Colonic mucosa (tissue), 4 donors: ENCODE measurements at regions not wholly inside any gene's neighbourhood (a gene's known extent, or its start where the extent isn't known, plus 50 kb on each side); places are given as distances from the start of the nearest gene placed in this dataset.
"Not testable (repeated sequence)": the region's sequence is repeated elsewhere in the genome, so short reads cannot be mapped to it uniquely, and the experiment has no call there.

ENCODE experiments used
- DNase-seq: peaks from one replicate; pipeline ENCODE4 v3.0.0-alpha.2; 2020
- H3K27ac ChIP-seq: fragments of 200-600 bp; one replicate; pipeline ENCODE4 v1.8.0; 2021
- H3K27me3 ChIP-seq: fragments of 200-600 bp; one replicate; pipeline ENCODE4 v1.8.0; 2021
- H3K36me3 ChIP-seq: fragments of 200-600 bp; one replicate; pipeline ENCODE4 v1.8.0; 2021
- H3K4me1 ChIP-seq: fragments of 200-600 bp; one replicate; pipeline ENCODE4 v1.8.0; 2021; ENCODE audit warnings: mild to moderate bottlenecking
- H3K4me3 ChIP-seq: fragments of 200-600 bp; one replicate; pipeline ENCODE4 v1.8.0; 2021
- H3K9ac ChIP-seq, 2 donors: one replicate each; pipeline ENCODE4 v1.7.0; 2013; ENCODE audit warnings: control low read depth in 2 of 2, low read depth in 2 of 2, low read length in 2 of 2
- H3K9me3 ChIP-seq: fragments of 200-600 bp; one replicate; pipeline ENCODE4 v1.8.0; 2021
- intact Hi-C: fragments of 100-400 bp; cut with DNase I; formaldehyde crosslinking; loops from one replicate; pipeline ENCODE4 v1.14.1; 2022
- TF ChIP-seq, protein P1 (sequence below): fragments of 200-600 bp; IDR thresholded peaks from one replicate; pipeline ENCODE4 v1.8.0; 2022; ENCODE audit warnings: antibody characterized with exemption, mild to moderate bottlenecking
- donor health status: healthy.
- donor health status: DM: no; HTN: no; CAD: no.
- donor health status: DM: no; HTN: no; CAD: no.

DNA sequence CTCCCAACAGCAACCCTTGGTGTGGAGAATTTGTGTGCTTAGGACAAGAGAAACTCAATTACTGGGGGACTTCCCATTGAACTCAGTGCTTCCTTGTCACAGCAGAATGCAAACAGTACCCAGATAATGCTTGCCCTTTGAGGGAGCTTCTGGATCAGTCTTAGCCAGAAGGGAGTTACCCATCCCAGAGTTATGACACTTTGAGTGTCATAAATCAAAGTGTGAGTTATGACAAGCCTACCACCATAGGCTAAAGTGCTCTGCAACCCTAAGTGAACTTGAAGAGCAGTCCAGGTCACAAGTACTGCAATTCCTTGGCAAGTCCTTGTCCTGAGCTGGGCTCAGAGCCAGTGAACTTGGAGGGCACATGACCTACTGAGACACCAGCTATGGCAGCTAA, 1513.9 kb upstream of the PCDH10 start:
- no peaks in the 10 kb centered on the region for H3K4me1 ChIP-seq
- no peak for DNase-seq
- H3K9me3 ChIP-seq, result peaks cover 3% of the 10 kb centered on the region
- no peak overlapping the region for H3K4me3 ChIP-seq
- H3K27me3 ChIP-seq, result no peaks in the 10 kb centered on the region
- TF ChIP-seq, protein P1, sequence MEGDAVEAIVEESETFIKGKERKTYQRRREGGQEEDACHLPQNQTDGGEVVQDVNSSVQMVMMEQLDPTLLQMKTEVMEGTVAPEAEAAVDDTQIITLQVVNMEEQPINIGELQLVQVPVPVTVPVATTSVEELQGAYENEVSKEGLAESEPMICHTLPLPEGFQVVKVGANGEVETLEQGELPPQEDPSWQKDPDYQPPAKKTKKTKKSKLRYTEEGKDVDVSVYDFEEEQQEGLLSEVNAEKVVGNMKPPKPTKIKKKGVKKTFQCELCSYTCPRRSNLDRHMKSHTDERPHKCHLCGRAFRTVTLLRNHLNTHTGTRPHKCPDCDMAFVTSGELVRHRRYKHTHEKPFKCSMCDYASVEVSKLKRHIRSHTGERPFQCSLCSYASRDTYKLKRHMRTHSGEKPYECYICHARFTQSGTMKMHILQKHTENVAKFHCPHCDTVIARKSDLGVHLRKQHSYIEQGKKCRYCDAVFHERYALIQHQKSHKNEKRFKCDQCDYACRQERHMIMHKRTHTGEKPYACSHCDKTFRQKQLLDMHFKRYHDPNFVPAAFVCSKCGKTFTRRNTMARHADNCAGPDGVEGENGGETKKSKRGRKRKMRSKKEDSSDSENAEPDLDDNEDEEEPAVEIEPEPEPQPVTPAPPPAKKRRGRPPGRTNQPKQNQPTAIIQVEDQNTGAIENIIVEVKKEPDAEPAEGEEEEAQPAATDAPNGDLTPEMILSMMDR, result no peak
- no peaks in the 10 kb centered on the region for H3K36me3 ChIP-seq
- intact Hi-C loops, result no loop called here
- H3K27ac ChIP-seq, result no peak overlapping the region
- no peak overlapping the region for H3K9ac ChIP-seq

- H3K9ac ChIP-seq, result no peak overlapping the region
- no peak overlapping the region for H3K4me3 ChIP-seq
- H3K27ac ChIP-seq, result no peak overlapping the region
- TF ChIP-seq, protein P1, result no peak
- no peak for DNase-seq
- peaks cover 3% of the 10 kb centered on the region for H3K9me3 ChIP-seq
- no peaks in the 10 kb centered on the region for H3K4me1 ChIP-seq
- intact Hi-C loops, result no loop called here
- H3K36me3 ChIP-seq, result no peaks in the 10 kb centered on the region
- H3K27me3 ChIP-seq, result no peaks in the 10 kb centered on the region
Observed at GRCh38 chr4:131638781-131639180, 1510.3 kb upstream of the PCDH10 start.

GRCh38 chr4:131644619-131645018, 1504.5 kb upstream of the PCDH10 start:
- DNase-seq, result no peak
- TF ChIP-seq, protein P1, result no peak
- no peak overlapping the region for H3K27ac ChIP-seq
- intact Hi-C loops, result no loop called here
- no peaks in the 10 kb centered on the region for H3K36me3 ChIP-seq
- no peaks in the 10 kb centered on the region for H3K4me1 ChIP-seq
- no peak overlapping the region for H3K4me3 ChIP-seq
- H3K27me3 ChIP-seq, result no peaks in the 10 kb centered on the region
- H3K9ac ChIP-seq, result no peak overlapping the region
- no peaks in the 10 kb centered on the region for H3K9me3 ChIP-seq

- no peak overlapping the region for H3K9ac ChIP-seq
- no peaks in the 10 kb centered on the region for H3K9me3 ChIP-seq
- H3K27me3 ChIP-seq, result no peaks in the 10 kb centered on the region
- H3K27ac ChIP-seq, result no peak overlapping the region
- no peaks in the 10 kb centered on the region for H3K36me3 ChIP-seq
- H3K4me3 ChIP-seq, result no peak overlapping the region
- TF ChIP-seq, protein P1, result no peak
- H3K4me1 ChIP-seq, result no peaks in the 10 kb centered on the region
- intact Hi-C loops, result no loop called here
- DNase-seq, result no peak
Observed at GRCh38 chr4:131649227-131649626, 1499.9 kb upstream of the PCDH10 start.

GRCh38 chr4:131650951-131651350, 1498.1 kb upstream of the PCDH10 start:
- Histone ChIP-seq H3K9me3 (no peaks in the 10 kb centered on the region), H3K4me1 (no peaks in the 10 kb centered on the region), H3K36me3 (no peaks in the 10 kb centered on the region), H3K9ac (no peak overlapping the region), H3K27ac (no peak overlapping the region), H3K4me3 (no peak overlapping the region), H3K27me3 (no peaks in the 10 kb centered on the region)
- no peak for DNase-seq
- intact Hi-C loops, result no loop called here
- TF ChIP-seq, protein P1, result no peak

DNA sequence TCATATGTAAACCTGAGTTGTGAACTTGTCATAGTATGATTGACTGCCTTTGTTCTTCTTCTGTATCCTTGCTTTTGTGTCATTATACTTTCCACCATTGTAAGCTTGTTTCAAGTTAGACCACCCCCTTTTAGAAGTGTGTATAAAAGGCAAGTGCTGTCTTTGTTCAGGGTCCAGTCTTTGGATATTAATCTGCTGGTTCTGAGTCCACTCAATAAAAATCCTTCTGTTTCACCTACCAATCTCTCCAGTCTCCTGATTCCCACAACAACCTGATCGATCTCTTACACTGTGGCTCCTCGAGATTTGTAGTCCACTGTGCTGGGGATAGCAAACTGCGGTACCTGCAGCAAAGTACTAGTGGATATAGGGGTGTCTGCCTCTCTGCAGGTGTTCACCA, 1465.8 kb upstream of the PCDH10 start:
- H3K9me3 ChIP-seq, H3K4me3 ChIP-seq, DNase-seq, H3K27me3 ChIP-seq, H3K9ac ChIP-seq, H3K36me3 ChIP-seq, intact Hi-C loops, H3K4me1 ChIP-seq, H3K27ac ChIP-seq: not testable (repeated sequence)
